ENCODE measurements at regions not wholly inside any gene's neighbourhood (a gene's known extent, or its start where the extent isn't known, plus 50 kb on each side); places are given as distances from the start of the nearest gene placed in this dataset.

- TF ChIP-seq POLR2A (IDR thresholded peaks at IDR 0.05; ENCODE audit: low read length) (no peak), GATA1 (IDR thresholded peaks at IDR 0.05; ENCODE audit: low read depth, low read length) (no peak)
Observed at GRCh38 chr18:76266236-76266991, 228.6 kb downstream of the ZNF516 start.
